ENCODE measurements at regions not wholly inside any gene's neighbourhood (a gene's known extent, or its start where the extent isn't known, plus 50 kb on each side); places are given as distances from the start of the nearest gene placed in this dataset.

DNA sequence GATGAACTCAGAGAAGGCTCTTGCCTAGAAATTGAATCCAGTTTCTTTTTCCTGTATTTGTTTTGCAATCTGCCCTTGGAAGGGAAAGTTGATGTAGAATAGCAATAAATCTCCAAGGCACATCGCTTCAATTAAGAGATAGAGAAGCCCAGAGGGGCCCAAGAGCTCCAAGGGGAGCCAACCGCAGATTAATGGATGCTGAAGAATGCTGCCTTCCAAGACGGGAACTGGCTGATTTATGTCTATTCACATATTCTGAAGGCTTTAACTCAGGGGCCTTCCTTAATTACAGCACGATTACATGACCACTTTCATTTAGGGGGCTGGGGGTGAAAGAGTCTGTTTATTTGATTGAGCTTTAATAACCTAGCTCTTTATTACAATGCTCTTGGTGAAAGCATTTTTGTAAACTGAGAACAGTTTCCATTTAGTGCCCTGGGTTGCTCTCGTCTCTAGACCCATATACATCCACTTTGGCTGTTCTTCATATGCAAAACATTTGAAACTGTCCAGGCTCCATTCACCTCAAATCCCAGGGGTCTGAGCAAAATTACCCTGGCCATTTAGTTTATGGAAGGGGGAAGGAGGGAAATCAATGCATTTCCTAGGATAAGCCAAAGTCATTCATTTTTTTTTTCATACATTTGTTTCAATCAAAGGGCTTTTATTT, 87.4 kb upstream of the CLDN14 start:
- Histone ChIP-seq H3K36me3 (ENCODE audit: control insufficient read depth, low read length) (no peaks in the 10 kb centered on the region), H4K20me1 (ENCODE audit: control insufficient read depth, insufficient read depth, low read depth, low read length) (no peaks in the 10 kb centered on the region), H3K27ac (ENCODE audit: low read depth, low read length) (no peak overlapping the region), H3K9me3 (ENCODE audit: control insufficient read depth, insufficient read depth, low read length) (no peaks in the 10 kb centered on the region), H3K4me1 (ENCODE audit: control insufficient read depth, low read length) (no peaks in the 10 kb centered on the region), H3F3A (ENCODE audit: control insufficient read depth, insufficient read depth) (no peaks in the 10 kb centered on the region), H3K9me2 (replicated peaks; ENCODE audit: control insufficient read depth, low read length) (no peaks in the 10 kb centered on the region), H3K27me3 (ENCODE audit: control insufficient read depth, low read length) (no peaks in the 10 kb centered on the region; the same call in 1 of the 2 replicates), H3K4me3 (ENCODE audit: low read length) (no peak overlapping the region), H3K4me2 (ENCODE audit: low read length) (no peak overlapping the region), H3K79me2 (ENCODE audit: control insufficient read depth, low read length) (no peaks in the 10 kb centered on the region)
- TF ChIP-seq, protein P1, sequence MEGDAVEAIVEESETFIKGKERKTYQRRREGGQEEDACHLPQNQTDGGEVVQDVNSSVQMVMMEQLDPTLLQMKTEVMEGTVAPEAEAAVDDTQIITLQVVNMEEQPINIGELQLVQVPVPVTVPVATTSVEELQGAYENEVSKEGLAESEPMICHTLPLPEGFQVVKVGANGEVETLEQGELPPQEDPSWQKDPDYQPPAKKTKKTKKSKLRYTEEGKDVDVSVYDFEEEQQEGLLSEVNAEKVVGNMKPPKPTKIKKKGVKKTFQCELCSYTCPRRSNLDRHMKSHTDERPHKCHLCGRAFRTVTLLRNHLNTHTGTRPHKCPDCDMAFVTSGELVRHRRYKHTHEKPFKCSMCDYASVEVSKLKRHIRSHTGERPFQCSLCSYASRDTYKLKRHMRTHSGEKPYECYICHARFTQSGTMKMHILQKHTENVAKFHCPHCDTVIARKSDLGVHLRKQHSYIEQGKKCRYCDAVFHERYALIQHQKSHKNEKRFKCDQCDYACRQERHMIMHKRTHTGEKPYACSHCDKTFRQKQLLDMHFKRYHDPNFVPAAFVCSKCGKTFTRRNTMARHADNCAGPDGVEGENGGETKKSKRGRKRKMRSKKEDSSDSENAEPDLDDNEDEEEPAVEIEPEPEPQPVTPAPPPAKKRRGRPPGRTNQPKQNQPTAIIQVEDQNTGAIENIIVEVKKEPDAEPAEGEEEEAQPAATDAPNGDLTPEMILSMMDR (IDR thresholded peaks at IDR 0.05; ENCODE audit: low read depth, low read length, poor library complexity, severe bottlenecking) = no peak
- no peak for TF ChIP-seq EZH2phosphoT487 (IDR thresholded peaks at IDR 0.05; ENCODE audit: borderline replicate concordance, low read length)

DNA sequence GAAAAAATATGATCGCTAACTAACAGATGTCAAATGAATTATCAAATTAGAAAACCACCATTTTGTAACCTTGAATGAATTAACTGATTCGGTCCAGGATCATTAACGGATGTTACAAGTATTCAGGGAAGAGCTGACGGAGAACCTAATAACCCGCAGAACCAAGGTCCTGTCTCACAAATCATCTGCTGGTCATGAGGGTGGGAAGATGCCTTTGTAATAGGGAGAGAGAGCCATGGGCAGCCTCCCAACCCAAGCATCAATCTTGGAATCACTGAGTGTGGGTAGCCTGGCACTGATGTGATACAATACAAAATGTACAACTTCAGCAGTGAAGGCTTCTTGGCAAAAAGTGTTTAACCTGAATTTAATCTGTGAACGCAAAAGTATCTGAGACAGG, 89.6 kb upstream of the CLDN14 start:
- no peaks in the 10 kb centered on the region for H3K79me2 ChIP-seq (ENCODE audit: control insufficient read depth, low read length)
- H3K4me1 ChIP-seq (ENCODE audit: control insufficient read depth, low read length) = no peaks in the 10 kb centered on the region
- H3F3A ChIP-seq (ENCODE audit: control insufficient read depth, insufficient read depth) = no peaks in the 10 kb centered on the region
- no peaks in the 10 kb centered on the region; the same call in 1 of the 2 replicates for H3K27me3 ChIP-seq (ENCODE audit: control insufficient read depth, low read length)
- H3K4me2 ChIP-seq (ENCODE audit: low read length) = no peak overlapping the region
- no peak for TF ChIP-seq EZH2phosphoT487 (IDR thresholded peaks at IDR 0.05; ENCODE audit: borderline replicate concordance, low read length)
- TF ChIP-seq, protein P1 (IDR thresholded peaks at IDR 0.05; ENCODE audit: low read depth, low read length, poor library complexity, severe bottlenecking) = no peak
- no peaks in the 10 kb centered on the region for H4K20me1 ChIP-seq (ENCODE audit: control insufficient read depth, insufficient read depth, low read depth, low read length)
- no peaks in the 10 kb centered on the region for H3K36me3 ChIP-seq (ENCODE audit: control insufficient read depth, low read length)
- no peaks in the 10 kb centered on the region for H3K9me3 ChIP-seq (ENCODE audit: control insufficient read depth, insufficient read depth, low read length)
- no peaks in the 10 kb centered on the region for H3K9me2 ChIP-seq (replicated peaks; ENCODE audit: control insufficient read depth, low read length)
- no peak overlapping the region for H3K4me3 ChIP-seq (ENCODE audit: low read length)
- H3K27ac ChIP-seq (ENCODE audit: low read depth, low read length) = no peak overlapping the region

DNA sequence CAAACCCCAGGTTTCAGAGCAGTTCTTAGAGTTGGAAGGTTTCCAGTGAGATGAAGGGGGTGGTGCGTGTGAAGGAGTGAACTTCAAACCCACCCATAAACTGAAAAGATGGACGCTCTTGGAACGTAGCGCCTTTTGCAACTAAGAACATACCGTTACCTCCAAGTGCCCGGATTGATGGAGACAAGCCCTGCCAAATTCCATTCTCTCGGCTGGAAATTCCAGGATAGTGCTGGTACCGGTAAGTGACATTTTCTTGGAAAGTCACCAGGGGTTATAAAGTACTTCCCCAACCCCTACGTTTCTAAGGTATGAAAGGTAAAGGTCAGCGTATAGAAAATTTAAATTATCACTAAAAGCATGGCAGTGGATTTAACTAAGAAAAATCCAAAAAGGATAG, 91.6 kb upstream of the CLDN14 start:
- Histone ChIP-seq H3K27me3 (ENCODE audit: control insufficient read depth, low read length) (peaks cover 8% of the 10 kb centered on the region; the same call in 1 of the 2 replicates), H4K20me1 (ENCODE audit: control insufficient read depth, insufficient read depth, low read depth, low read length) (no peaks in the 10 kb centered on the region), H3K4me3 (ENCODE audit: low read length) (no peak overlapping the region), H3F3A (ENCODE audit: control insufficient read depth, insufficient read depth) (no peaks in the 10 kb centered on the region), H3K4me2 (ENCODE audit: low read length) (no peak overlapping the region), H3K27ac (ENCODE audit: low read depth, low read length) (no peak overlapping the region), H3K4me1 (ENCODE audit: control insufficient read depth, low read length) (no peaks in the 10 kb centered on the region), H3K36me3 (ENCODE audit: control insufficient read depth, low read length) (no peaks in the 10 kb centered on the region), H3K9me2 (replicated peaks; ENCODE audit: control insufficient read depth, low read length) (no peaks in the 10 kb centered on the region), H3K79me2 (ENCODE audit: control insufficient read depth, low read length) (no peaks in the 10 kb centered on the region), H3K9me3 (ENCODE audit: control insufficient read depth, insufficient read depth, low read length) (no peaks in the 10 kb centered on the region)
- no peak for TF ChIP-seq EZH2phosphoT487 (IDR thresholded peaks at IDR 0.05; ENCODE audit: borderline replicate concordance, low read length)
- TF ChIP-seq, protein P1 (IDR thresholded peaks at IDR 0.05; ENCODE audit: low read depth, low read length, poor library complexity, severe bottlenecking) = no peak
